Keratinocyte (primary cell): ENCODE measurements at regions not wholly inside any gene's neighbourhood (a gene's known extent, or its start where the extent isn't known, plus 50 kb on each side); places are given as distances from the start of the nearest gene placed in this dataset.

ENCODE experiments used
- DNase-seq: peaks from one replicate; pipeline ENCODE4 v3.0.0-alpha.2; 2011; ENCODE audit warnings: low read depth, missing footprints, low spot score
- FAIRE-seq: peaks from 2 replicates; lab custom pipeline; 2011; peaks lifted over from hg19 to GRCh38; lab: Jason Lieb, UNC
- H2AFZ ChIP-seq: 2 replicates; pipeline ENCODE4 v1.6.0; 2012; ENCODE audit warnings: low read length, control low read depth, inconsistent platforms; ENCODE audit not compliant: control insufficient read depth
- H3K27ac ChIP-seq: 2 replicates; pipeline ENCODE4 v1.5.1; 2011; ENCODE audit warnings: low read length; ENCODE audit not compliant: control insufficient read depth, insufficient read depth
- H3K27me3 ChIP-seq: 3 replicates; pipeline ENCODE4 v1.6.0; 2011; ENCODE audit warnings: low read length; ENCODE audit not compliant: control insufficient read depth, insufficient read depth; ENCODE audit errors: extremely low read depth
- H3K36me3 ChIP-seq, 2 experiments: 2 replicates in 1 of 2; 3 replicates in 1 of 2; pipeline ENCODE4 v1.5.1; 2011; ENCODE audit warnings: low read length in 2 of 2, mild to moderate bottlenecking in 1 of 2; ENCODE audit not compliant: control insufficient read depth in 2 of 2, insufficient read depth in 2 of 2; ENCODE audit errors: extremely low read depth in 1 of 2
- H3K4me1 ChIP-seq: 3 replicates; pipeline ENCODE4 v1.5.1; 2011; ENCODE audit warnings: low read length; ENCODE audit not compliant: control insufficient read depth, insufficient read depth; ENCODE audit errors: extremely low read depth
- H3K4me2 ChIP-seq: 3 replicates; pipeline ENCODE4 v1.6.0; 2011; ENCODE audit warnings: low read depth, low read length; ENCODE audit not compliant: control insufficient read depth, insufficient read depth; ENCODE audit errors: extremely low read depth
- H3K4me3 ChIP-seq, 3 experiments: fragments of 200-600 bp in 1 of 3; sonication (generic) in 1 of 3; 2 replicates in 2 of 3; 3 replicates in 1 of 3; pipeline ENCODE4 v1.5.1; 2011 to 2016; ENCODE audit warnings: low read length in 3 of 3, mild to moderate bottlenecking in 3 of 3, control low read depth in 2 of 3, inconsistent platforms in 1 of 3, low read depth in 1 of 3, mixed read lengths in 1 of 3, mixed run types in 1 of 3, moderate library complexity in 1 of 3; ENCODE audit not compliant: control insufficient read depth in 2 of 3, insufficient read depth in 2 of 3; ENCODE audit errors: extremely low read depth in 1 of 3
- H3K79me2 ChIP-seq: 2 replicates; pipeline ENCODE4 v1.6.0; 2012; ENCODE audit warnings: low read length; ENCODE audit not compliant: control insufficient read depth, insufficient read depth
- H3K9ac ChIP-seq: 3 replicates; pipeline ENCODE4 v1.6.0; 2011; ENCODE audit warnings: low read length; ENCODE audit not compliant: control insufficient read depth, insufficient read depth; ENCODE audit errors: extremely low read depth
- H3K9me1 ChIP-seq: 3 replicates; pipeline ENCODE4 v1.6.0; 2011; ENCODE audit warnings: low read length; ENCODE audit not compliant: control insufficient read depth, insufficient read depth; ENCODE audit errors: extremely low read depth
- H3K9me3 ChIP-seq: 2 replicates; pipeline ENCODE4 v1.5.1; 2012; ENCODE audit warnings: low read depth, low read length; ENCODE audit not compliant: control insufficient read depth
- H4K20me1 ChIP-seq: 3 replicates; pipeline ENCODE4 v1.6.0; 2011; ENCODE audit warnings: low read length; ENCODE audit not compliant: control insufficient read depth, insufficient read depth; ENCODE audit errors: extremely low read depth
- CTCF ChIP-seq, 3 experiments: IDR thresholded peaks in 1 of 3; conservative IDR thresholded peaks in 1 of 3; optimal IDR thresholded peaks in 1 of 3; 2 replicates in 2 of 3; 3 replicates in 1 of 3; pipeline versions ENCODE3 to v1.5.1; 2011; ENCODE audit warnings: low read length in 3 of 3, mild to moderate bottlenecking in 3 of 3, moderate library complexity in 2 of 3, control low read depth in 1 of 3, inconsistent platforms in 1 of 3; ENCODE audit not compliant: insufficient read depth in 2 of 3; ENCODE audit errors: extremely low read depth in 1 of 3
- EZH2 ChIP-seq: IDR thresholded peaks from one replicate; pipeline ENCODE4 v1.6.1; 2012; ENCODE audit warnings: inconsistent platforms, mild to moderate bottlenecking, low read length, moderate library complexity
- dilution Hi-C: fragments of 300-500 bp; cut with MboI; formaldehyde crosslinking; loops from one replicate; pipeline ENCODE4 v1.7.0; 2020; ENCODE audit warnings: low sequenced_read_pairs; ENCODE audit not compliant: extremely low pct_ligation_motif_present

GRCh38 chr21:35465741-35466140, 416.6 kb upstream of the RUNX1 start:
- H3K9me1 ChIP-seq: no peaks in the 10 kb centered on the region
- no peak overlapping the region for H3K9ac ChIP-seq
- no peaks in the 10 kb centered on the region for H3K79me2 ChIP-seq
- H3K36me3 ChIP-seq: no peaks in the 10 kb centered on the region
- DNase-seq (no peak), FAIRE-seq (no peak)
- H2AFZ ChIP-seq: no peak overlapping the region
- peaks cover 3% of the 10 kb centered on the region for H3K4me1 ChIP-seq
- dilution Hi-C loops: no loop called here
- H3K4me2 ChIP-seq: no peak overlapping the region
- no peaks in the 10 kb centered on the region for H3K27me3 ChIP-seq
- no peaks in the 10 kb centered on the region for H3K9me3 ChIP-seq
- H3K27ac ChIP-seq: no peak overlapping the region
- no peak for TF ChIP-seq CTCF (optimal IDR thresholded peaks at IDR 0.05 in 1 of 3, IDR thresholded peaks at IDR 0.05 in 1 of 3, conservative IDR thresholded peaks at IDR 0.05 in 1 of 3; ENCODE audit: extremely low read depth in 1 of 3, insufficient read depth in 2 of 3, low read length in 3 of 3)
- no peak for TF ChIP-seq EZH2
- H4K20me1 ChIP-seq: no peaks in the 10 kb centered on the region
- no peak overlapping the region for H3K4me3 ChIP-seq

- Histone ChIP-seq H3K9ac (no peak overlapping the region), H3K9me1 (no peaks in the 10 kb centered on the region), H2AFZ (peak overlapping the region; percentile 27), H3K79me2 (no peaks in the 10 kb centered on the region), H3K4me1 (peaks cover 3% of the 10 kb centered on the region), H3K36me3 (no peaks in the 10 kb centered on the region), H3K9me3 (no peaks in the 10 kb centered on the region), H3K27me3 (no peaks in the 10 kb centered on the region), H3K4me2 (peak overlapping the region; percentile 51), H3K27ac (no peak overlapping the region), H3K4me3 (no peak overlapping the region), H4K20me1 (no peaks in the 10 kb centered on the region)
- DNase-seq (no peak), FAIRE-seq (peak; percentile 13)
- TF ChIP-seq EZH2 (no peak), CTCF (optimal IDR thresholded peaks at IDR 0.05 in 1 of 3, IDR thresholded peaks at IDR 0.05 in 1 of 3, conservative IDR thresholded peaks at IDR 0.05 in 1 of 3; ENCODE audit: extremely low read depth in 1 of 3, insufficient read depth in 2 of 3, low read length in 3 of 3) (no peak)
- dilution Hi-C loops: no loop called here
These were observed 412.6 kb upstream of the RUNX1 start for GRCh38 chr21:35461700-35462099.
